ENCODE measurements at regions not wholly inside any gene's neighbourhood (a gene's known extent, or its start where the extent isn't known, plus 50 kb on each side); places are given as distances from the start of the nearest gene placed in this dataset.

GRCh38 chr17:70577456-70577855 is 408.1 kb downstream of the KCNJ2 start:
- no peaks in the 10 kb centered on the region; a peak in 1 of 4 replicates for H3K9me3 ChIP-seq (ENCODE audit: insufficient read depth in 2 of 2, low read depth in 1 of 2, low read length in 1 of 2)
- H2BK20ac ChIP-seq (ENCODE audit: low read length), result no peak overlapping the region
- no peak overlapping the region for H2BK12ac ChIP-seq (ENCODE audit: low read depth, low read length)
- no peak overlapping the region for H3K9ac ChIP-seq (replicated peaks in 1 of 4; ENCODE audit: extremely low read depth in 1 of 4, low read depth in 3 of 4, low read length in 3 of 4)
- H2BK15ac ChIP-seq (ENCODE audit: low read length), result no peak overlapping the region
- H4K20me1 ChIP-seq (replicated peaks in 1 of 2; ENCODE audit: control insufficient read depth in 1 of 2, insufficient read depth in 2 of 2, low read length in 2 of 2), result no peaks in the 10 kb centered on the region
- no peaks in the 10 kb centered on the region for H3K36me3 ChIP-seq (ENCODE audit: control insufficient read depth in 2 of 4, insufficient read depth in 4 of 4, low read length in 3 of 4)
- DNase-seq (ENCODE audit: low read depth in 1 of 2, low spot score in 2 of 2) (no peak), FAIRE-seq (no peak)
- H3K4me1 ChIP-seq (replicated peaks in 1 of 4; ENCODE audit: control insufficient read depth in 3 of 4, insufficient read depth in 4 of 4, low read length in 3 of 4), result no peaks in the 10 kb centered on the region; a peak in 1 of 7 replicates
- H2AK5ac ChIP-seq (ENCODE audit: low read depth, low read length), result no peak overlapping the region
- H3K27me3 ChIP-seq (replicated peaks in 1 of 4; ENCODE audit: control insufficient read depth in 3 of 4, extremely low read depth in 1 of 4, insufficient read depth in 3 of 4, low read length in 3 of 4), result no peaks in the 10 kb centered on the region
- H3K4me3 ChIP-seq (ENCODE audit: extremely low read depth in 1 of 4, insufficient read depth in 2 of 4, low read depth in 3 of 4, low read length in 4 of 4), result no peak overlapping the region
- POLR2A ChIA-PET (ENCODE audit: partially characterized antibody), result no interaction called here
- H3K27ac ChIP-seq (ENCODE audit: low read depth, low read length), result no peak overlapping the region
- no peak overlapping the region for H3K18ac ChIP-seq (ENCODE audit: extremely low read depth, low read length)
- H3K23me2 ChIP-seq (ENCODE audit: low read depth, low read length), result no peaks in the 10 kb centered on the region
- H3K79me1 ChIP-seq (ENCODE audit: low read depth, low read length), result no peaks in the 10 kb centered on the region
- no peak overlapping the region for H3K23ac ChIP-seq (ENCODE audit: insufficient read length)
- no peak overlapping the region for H2BK5ac ChIP-seq (ENCODE audit: low read depth, low read length)
- no peak overlapping the region; the same call in 1 of the 2 replicates for H2AFZ ChIP-seq (ENCODE audit: low read length)
- no peak overlapping the region for H4K91ac ChIP-seq (replicated peaks; ENCODE audit: insufficient read length, low read length)
- WGBS, 2 experiments (ENCODE audit: extremely low coverage in 1 of 2, insufficient coverage in 1 of 2, insufficient read length in 1 of 2, insufficient replicate concordance in 2 of 2, low coverage in 1 of 2, low lambda C conversion rate in 2 of 2, missing lambda C conversion rate in 1 of 2), result 98% methylated on average over 20 of the region's 20 CpGs; no CpG with 5 or more reads in 1 of the 2 experiments
- no peak overlapping the region for H3K4ac ChIP-seq (replicated peaks; ENCODE audit: insufficient read length, low read depth, low read length)
- no peak overlapping the region for H2BK120ac ChIP-seq (replicated peaks; ENCODE audit: low read depth, low read length)
- H3K79me2 ChIP-seq (ENCODE audit: control insufficient read depth in 1 of 2, insufficient read depth in 2 of 2, low read length in 2 of 2), result no peaks in the 10 kb centered on the region
- H4K5ac ChIP-seq (ENCODE audit: insufficient read length, low read depth, low read length), result no peak overlapping the region
- TF ChIP-seq POLR2A (IDR thresholded peaks at IDR 0.05; ENCODE audit: control extremely low read depth in 1 of 2, low read depth in 2 of 2, low read length in 2 of 2), result no peak
- TF ChIP-seq HDAC6 (IDR thresholded peaks at IDR 0.05; ENCODE audit: low read depth, low read length), result no peak
- no peak for TF ChIP-seq TEAD4 (IDR thresholded peaks at IDR 0.05; ENCODE audit: low read depth, low read length)
- no peak for TF ChIP-seq CBX8 (IDR thresholded peaks at IDR 0.05; ENCODE audit: borderline replicate concordance, low read depth, low read length)
- no peak for TF ChIP-seq GTF2F1 (IDR thresholded peaks at IDR 0.05; ENCODE audit: borderline replicate concordance, low read depth, low read length)
- no peak for TF ChIP-seq BRCA1 (IDR thresholded peaks at IDR 0.05; ENCODE audit: low read depth, low read length)
- no peak for TF ChIP-seq SP1 (IDR thresholded peaks at IDR 0.05; ENCODE audit: low read depth, low read length)
- TF ChIP-seq FOSL1 (IDR thresholded peaks at IDR 0.05; ENCODE audit: insufficient read depth, low read depth, low read length), result no peak
- no peak for TF ChIP-seq ASH2L (IDR thresholded peaks at IDR 0.05; ENCODE audit: low read length)
- no peak for TF ChIP-seq KDM4A (IDR thresholded peaks at IDR 0.05; ENCODE audit: low read depth, low read length, severe bottlenecking)
- no peak overlapping the region for H3K4me2 ChIP-seq (ENCODE audit: insufficient read depth in 1 of 2, low read depth in 2 of 2, low read length in 2 of 2)
- H3K56ac ChIP-seq (replicated peaks; ENCODE audit: insufficient read length, low read depth, low read length), result no peak overlapping the region
- no peak overlapping the region for H3K14ac ChIP-seq (ENCODE audit: insufficient read length)
- CTCF ChIA-PET (ENCODE audit: partially characterized antibody), result no interaction called here
- no peak overlapping the region; the same call in 1 of the 2 replicates for H4K8ac ChIP-seq (ENCODE audit: extremely low read depth, insufficient read depth, low read length)
